CD4-positive, CD25-positive, alpha-beta regulatory T cell (primary cell): ENCODE measurements at regions not wholly inside any gene's neighbourhood (a gene's known extent, or its start where the extent isn't known, plus 50 kb on each side); places are given as distances from the start of the nearest gene placed in this dataset.

Experiments used
- ATAC-seq, 2 donors: fragments of 150-1000 bp; cut with Tn5 transposase; one replicate each; pipeline ENCODE4 v1.10.0; 2021; ENCODE audit warnings: low read depth in 2 of 2, moderate number of reproducible peaks in 2 of 2, moderate library complexity in 1 of 2
- DNase-seq, 3 donors: peaks; one replicate each; pipeline versions ENCODE4 v3.0.0 to v3.0.0-alpha.2; 2012 to 2022; ENCODE audit warnings: mixed read lengths in 1 of 3
- H3K27ac ChIP-seq: one replicate; pipeline ENCODE4 v1.7.0; 2013; ENCODE audit warnings: mild to moderate bottlenecking, low read length; ENCODE audit not compliant: insufficient read depth, poor library complexity, severe bottlenecking
- H3K27me3 ChIP-seq: one replicate; pipeline ENCODE4 v1.7.0; 2013; ENCODE audit warnings: low read length; ENCODE audit not compliant: control insufficient read depth, insufficient read depth
- H3K36me3 ChIP-seq: one replicate; pipeline ENCODE4 v1.7.0; 2013; ENCODE audit warnings: mild to moderate bottlenecking, low read length, moderate library complexity; ENCODE audit not compliant: control insufficient read depth, insufficient read depth
- H3K4me1 ChIP-seq: 2 replicates; pipeline ENCODE4 v1.7.0; 2013; ENCODE audit warnings: mild to moderate bottlenecking, low read length; ENCODE audit not compliant: insufficient read depth, control insufficient read depth, poor library complexity, severe bottlenecking
- H3K4me3 ChIP-seq: one replicate; pipeline ENCODE4 v1.7.0; 2013; ENCODE audit warnings: low read depth, mild to moderate bottlenecking, low read length, moderate library complexity
- H3K9me3 ChIP-seq, 2 experiments: 1 replicate in 1 of 2; 2 replicates in 1 of 2; pipeline ENCODE4 v1.7.0; 2013; ENCODE audit warnings: low read length in 2 of 2, mild to moderate bottlenecking in 1 of 2, moderate library complexity in 1 of 2; ENCODE audit not compliant: control insufficient read depth in 2 of 2
- H3K27ac Mint-ChIP-seq, 3 donors: one replicate each; pipeline ENCODE4 v1.8.0; 2020 to 2022; ENCODE audit warnings: mild to moderate bottlenecking in 3 of 3, mixed read lengths in 3 of 3, moderate library complexity in 2 of 3
- H3K27me3 Mint-ChIP-seq: one replicate; pipeline ENCODE4 v1.8.0; 2022; ENCODE audit warnings: mild to moderate bottlenecking, mixed read lengths
- H3K36me3 Mint-ChIP-seq: one replicate; pipeline ENCODE4 v1.8.0; 2020; ENCODE audit warnings: mixed read lengths
- H3K4me1 Mint-ChIP-seq, 4 donors: one replicate each; pipeline ENCODE4 v1.8.0; 2020 to 2022; ENCODE audit warnings: mixed read lengths in 4 of 4, mild to moderate bottlenecking in 1 of 4
- H3K4me3 Mint-ChIP-seq, 4 donors: one replicate each; pipeline ENCODE4 v1.8.0; 2020 to 2022; ENCODE audit warnings: mild to moderate bottlenecking in 4 of 4, mixed read lengths in 4 of 4, moderate library complexity in 3 of 4
- H3K9me3 Mint-ChIP-seq, 7 donors: one replicate each; pipeline ENCODE4 v1.8.0; 2020 to 2022; ENCODE audit warnings: mixed read lengths in 7 of 7, mild to moderate bottlenecking in 3 of 7, moderate library complexity in 2 of 7

- no peaks in the 10 kb centered on the region for H3K4me1 ChIP-seq
- no peaks in the 10 kb centered on the region for H3K4me1 Mint-ChIP-seq
- no peak overlapping the region for H3K4me3 Mint-ChIP-seq
- H3K4me3 ChIP-seq = no peak overlapping the region
- H3K27me3 ChIP-seq = no peaks in the 10 kb centered on the region
- H3K36me3 Mint-ChIP-seq = no peaks in the 10 kb centered on the region
- H3K9me3 ChIP-seq = no peaks in the 10 kb centered on the region
- no peaks in the 10 kb centered on the region for H3K27me3 Mint-ChIP-seq
- DNase-seq (no peak), ATAC-seq (no peak)
- no peaks in the 10 kb centered on the region for H3K36me3 ChIP-seq
- H3K27ac Mint-ChIP-seq = no peak overlapping the region
- H3K27ac ChIP-seq = no peak overlapping the region
- peaks cover 0 to 9% (median 0%) of the 10 kb centered on the region in 7 donors for H3K9me3 Mint-ChIP-seq
Measured at GRCh38 chr10:130571674-130572073, 435.5 kb downstream of the GLRX3 start.

- H3K27ac Mint-ChIP-seq = no peak overlapping the region
- no peak overlapping the region for H3K27ac ChIP-seq
- no peaks in the 10 kb centered on the region for H3K27me3 Mint-ChIP-seq
- H3K36me3 Mint-ChIP-seq = no peaks in the 10 kb centered on the region
- no peak overlapping the region for H3K4me3 Mint-ChIP-seq
- no peak overlapping the region for H3K4me3 ChIP-seq
- H3K27me3 ChIP-seq = no peaks in the 10 kb centered on the region
- no peak for ATAC-seq
- no peak for DNase-seq
- H3K9me3 Mint-ChIP-seq = peaks cover 0 to 5% (median 0%) of the 10 kb centered on the region in 7 donors
- H3K36me3 ChIP-seq = no peaks in the 10 kb centered on the region
- H3K4me1 Mint-ChIP-seq = no peaks in the 10 kb centered on the region
- H3K9me3 ChIP-seq = no peaks in the 10 kb centered on the region
- H3K4me1 ChIP-seq = no peaks in the 10 kb centered on the region
Measured at GRCh38 chr10:130573446-130573845, 437.3 kb downstream of the GLRX3 start.

GRCh38 chr10:130575756-130576285, 439.6 kb downstream of the GLRX3 start:
- H3K9me3 Mint-ChIP-seq = peaks cover 0 to 4% (median 0%) of the 10 kb centered on the region in 7 donors
- H3K27me3 ChIP-seq = no peaks in the 10 kb centered on the region

GRCh38 chr10:130576427-130576826, 440.2 kb downstream of the GLRX3 start:
- H3K27ac ChIP-seq = no peak overlapping the region

More at GRCh38 chr10:130575756-130576285, 439.6 kb downstream of the GLRX3 start:
- Histone ChIP-seq H3K4me1 (no peaks in the 10 kb centered on the region), H3K9me3 (no peaks in the 10 kb centered on the region), H3K27ac (no peak overlapping the region), H3K36me3 (no peaks in the 10 kb centered on the region), H3K4me3 (no peak overlapping the region)
- H3K36me3 Mint-ChIP-seq = no peaks in the 10 kb centered on the region
- DNase-seq (no peak), ATAC-seq (no peak)
- no peaks in the 10 kb centered on the region for H3K4me1 Mint-ChIP-seq
- H3K27ac Mint-ChIP-seq = no peak overlapping the region
- H3K4me3 Mint-ChIP-seq = no peak overlapping the region
- H3K27me3 Mint-ChIP-seq = no peaks in the 10 kb centered on the region

GRCh38 chr10:130577039-130577438, 440.8 kb downstream of the GLRX3 start:
- H3K4me3 Mint-ChIP-seq = no peak overlapping the region
- ATAC-seq (no peak), DNase-seq (no peak)
- H3K36me3 Mint-ChIP-seq = no peaks in the 10 kb centered on the region
- Histone ChIP-seq H3K27me3 (no peaks in the 10 kb centered on the region), H3K4me1 (no peaks in the 10 kb centered on the region), H3K27ac (no peak overlapping the region), H3K36me3 (no peaks in the 10 kb centered on the region), H3K4me3 (no peak overlapping the region), H3K9me3 (no peaks in the 10 kb centered on the region)
- H3K27ac Mint-ChIP-seq = no peak overlapping the region
- no peaks in the 10 kb centered on the region for H3K27me3 Mint-ChIP-seq
- H3K4me1 Mint-ChIP-seq = no peaks in the 10 kb centered on the region
- peaks cover 0 to 4% (median 1%) of the 10 kb centered on the region in 7 donors for H3K9me3 Mint-ChIP-seq

More at GRCh38 chr10:130576427-130576826, 440.2 kb downstream of the GLRX3 start:
- Histone ChIP-seq H3K4me1 (no peaks in the 10 kb centered on the region), H3K4me3 (no peak overlapping the region), H3K9me3 (no peaks in the 10 kb centered on the region), H3K27me3 (no peaks in the 10 kb centered on the region), H3K36me3 (no peaks in the 10 kb centered on the region)
- no peaks in the 10 kb centered on the region for H3K4me1 Mint-ChIP-seq
- H3K27me3 Mint-ChIP-seq = no peaks in the 10 kb centered on the region
- H3K36me3 Mint-ChIP-seq = no peaks in the 10 kb centered on the region
- H3K4me3 Mint-ChIP-seq = no peak overlapping the region
- H3K27ac Mint-ChIP-seq = no peak overlapping the region
- DNase-seq = no peak
- peaks cover 0 to 4% (median 1%) of the 10 kb centered on the region in 7 donors for H3K9me3 Mint-ChIP-seq
- ATAC-seq = no peak

- Histone ChIP-seq H3K27me3 (no peaks in the 10 kb centered on the region), H3K4me1 (no peaks in the 10 kb centered on the region), H3K4me3 (no peak overlapping the region), H3K36me3 (no peaks in the 10 kb centered on the region), H3K9me3 (no peaks in the 10 kb centered on the region), H3K27ac (no peak overlapping the region)
- no peak for DNase-seq
- Mint-ChIP-seq H3K9me3 (peaks cover 0 to 3% (median 0%) of the 10 kb centered on the region in 7 donors), H3K36me3 (no peaks in the 10 kb centered on the region), H3K4me1 (no peaks in the 10 kb centered on the region), H3K27me3 (no peaks in the 10 kb centered on the region), H3K4me3 (no peak overlapping the region), H3K27ac (no peak overlapping the region)
- ATAC-seq = no peak
Measured at GRCh38 chr10:130578532-130579289, 442.5 kb downstream of the GLRX3 start.

- H3K36me3 Mint-ChIP-seq = no peaks in the 10 kb centered on the region
- H3K27ac Mint-ChIP-seq = peak overlapping the region in 1 of 3 donors; percentile 21
- no peak overlapping the region for H3K4me3 ChIP-seq
- no peaks in the 10 kb centered on the region for H3K9me3 ChIP-seq
- H3K9me3 Mint-ChIP-seq = peaks cover 0 to 3% (median 1%) of the 10 kb centered on the region in 7 donors
- H3K4me3 Mint-ChIP-seq = no peak overlapping the region
- H3K4me1 Mint-ChIP-seq = no peaks in the 10 kb centered on the region
- no peaks in the 10 kb centered on the region for H3K4me1 ChIP-seq
- H3K27ac ChIP-seq = no peak overlapping the region
- no peaks in the 10 kb centered on the region for H3K27me3 Mint-ChIP-seq
- H3K36me3 ChIP-seq = no peaks in the 10 kb centered on the region
- no peaks in the 10 kb centered on the region for H3K27me3 ChIP-seq
- ATAC-seq = no peak
- no peak for DNase-seq
Measured at GRCh38 chr10:130579913-130580312, 443.7 kb downstream of the GLRX3 start.

- H3K4me1 Mint-ChIP-seq = no peaks in the 10 kb centered on the region
- H3K27ac Mint-ChIP-seq = no peak overlapping the region
- Histone ChIP-seq H3K27me3 (no peaks in the 10 kb centered on the region), H3K4me3 (no peak overlapping the region), H3K9me3 (no peaks in the 10 kb centered on the region), H3K27ac (no peak overlapping the region), H3K36me3 (no peaks in the 10 kb centered on the region), H3K4me1 (no peaks in the 10 kb centered on the region)
- no peak overlapping the region for H3K4me3 Mint-ChIP-seq
- H3K36me3 Mint-ChIP-seq = no peaks in the 10 kb centered on the region
- ATAC-seq (no peak), DNase-seq (no peak)
- H3K9me3 Mint-ChIP-seq = peaks cover 0 to 3% (median 1%) of the 10 kb centered on the region in 7 donors
- H3K27me3 Mint-ChIP-seq = no peaks in the 10 kb centered on the region
Measured at GRCh38 chr10:130580975-130581374, 444.8 kb downstream of the GLRX3 start.
